K562 (cell line): ENCODE measurements at regions not wholly inside any gene's neighbourhood (a gene's known extent, or its start where the extent isn't known, plus 50 kb on each side); places are given as distances from the start of the nearest gene placed in this dataset.

Source experiments
- ATAC-seq: fragments of 200-7000 bp; cut with Tn5 transposase; 3 replicates; pipeline ENCODE4 v1.9.1; 2020; ENCODE audit warnings: moderate library complexity
- BruUV-seq: library from RNA; stranded (reverse); fragments of 400-500 nt; replicated peaks from 2 replicates; lab custom pipeline; 2021; lab: Mats Ljungman, UMichigan
- CTCF ChIA-PET: fragments of 300-600 bp; formaldehyde crosslinking; extraction: SDS; loops from one replicate; lab custom pipeline; 2021; ENCODE audit warnings: low intra/inter-chr PET ratio; lab: Yijun Ruan, JAX
- POLR2A ChIA-PET: fragments of 300-600, 350-650 bp; sonication (Branson Sonifier 250); formaldehyde crosslinking; extraction: SDS; loops from one replicate; lab custom pipeline; 2021; ENCODE audit warnings: antibody characterized with exemption, inconsistent platforms; lab: Yijun Ruan, JAX
- DNase-seq, 4 experiments: peaks; one replicate each; pipeline versions ENCODE4 v3.0.0 to v3.0.0-alpha.2; 2011 to 2018; ENCODE audit warnings: low spot score in 3 of 4, mixed read lengths in 3 of 4; ENCODE audit errors: extremely low read depth in 1 of 4
- FAIRE-seq: peaks from 2 replicates; lab custom pipeline; 2011; peaks lifted over from hg19 to GRCh38; lab: Jason Lieb, UNC
- H2AFZ ChIP-seq: 2 replicates; pipeline ENCODE4 v1.6.0; 2011; ENCODE audit warnings: low read depth, low read length, control low read depth, inconsistent platforms
- H3K27ac ChIP-seq: fragments of 200-600 bp; 3 replicates; pipeline ENCODE4 v1.8.0; 2011; ENCODE audit warnings: low read depth, mild to moderate bottlenecking, control low read depth, inconsistent platforms, low read length, moderate library complexity, mixed read lengths; ENCODE audit errors: extremely low read depth
- H3K27me3 ChIP-seq, 2 experiments: fragments of 300-600 bp in 1 of 2; 2 replicates in 1 of 2; 3 replicates in 1 of 2; pipeline versions ENCODE4 v1.6.0 to v1.8.0; 2011; ENCODE audit warnings: inconsistent platforms in 2 of 2, low read length in 2 of 2, mild to moderate bottlenecking in 1 of 2, mixed read lengths in 1 of 2, moderate library complexity in 1 of 2; ENCODE audit not compliant: control insufficient read depth in 2 of 2, insufficient read depth in 2 of 2
- H3K36me3 ChIP-seq: fragments of 300-600 bp; 3 replicates; pipeline ENCODE4 v1.8.0; 2011; ENCODE audit warnings: mild to moderate bottlenecking, low read length, inconsistent platforms; ENCODE audit not compliant: control insufficient read depth, insufficient read depth
- H3K4me1 ChIP-seq, 2 experiments: fragments of 200-600 bp in 1 of 2; replicated peaks in 1 of 2; 2 replicates in 1 of 2; 3 replicates in 1 of 2; pipeline versions ENCODE4 v1.5.1 to v1.8.0; 2011; ENCODE audit warnings: inconsistent platforms in 2 of 2, low read length in 2 of 2, mild to moderate bottlenecking in 1 of 2, mixed read lengths in 1 of 2, moderate library complexity in 1 of 2; ENCODE audit not compliant: control insufficient read depth in 2 of 2, insufficient read depth in 2 of 2
- H3K4me2 ChIP-seq: 2 replicates; pipeline ENCODE4 v1.6.1; 2011; ENCODE audit warnings: low read length, control low read depth, inconsistent platforms, mixed read lengths; ENCODE audit not compliant: insufficient read depth
- H3K4me3 ChIP-seq: fragments of 200-600 bp; sonication (generic), shearing (Covaris generic); 2 replicates; pipeline ENCODE4 v1.5.1; 2016; ENCODE audit warnings: control low read depth, inconsistent platforms
- H3K79me2 ChIP-seq: fragments of 200-600 bp; 3 replicates; pipeline ENCODE4 v1.8.0; 2011; ENCODE audit warnings: low read length, inconsistent platforms; ENCODE audit not compliant: control insufficient read depth, insufficient read depth
- H3K9ac ChIP-seq, 2 experiments: 2 replicates each; pipeline versions ENCODE4 v1.6.0 to v1.6.1; 2011; ENCODE audit warnings: low read depth in 2 of 2, low read length in 2 of 2, control low read depth in 1 of 2, inconsistent platforms in 1 of 2, mild to moderate bottlenecking in 1 of 2, mixed read lengths in 1 of 2; ENCODE audit not compliant: insufficient read depth in 1 of 2
- H3K9me1 ChIP-seq: one replicate; pipeline ENCODE4 v1.6.0; 2011; ENCODE audit warnings: inconsistent platforms, mild to moderate bottlenecking, low read length, moderate library complexity; ENCODE audit not compliant: control insufficient read depth, insufficient read depth
- H3K9me3 ChIP-seq: replicated peaks from 2 replicates; pipeline ENCODE4 v1.5.1; 2011; ENCODE audit warnings: low read depth, low read length, inconsistent platforms; ENCODE audit not compliant: control insufficient read depth, insufficient read depth
- H4K20me1 ChIP-seq: replicated peaks from 2 replicates; pipeline ENCODE4 v1.6.1; 2011; ENCODE audit warnings: low read length, inconsistent platforms, mixed read lengths; ENCODE audit not compliant: control insufficient read depth, insufficient read depth
- DDX20 ChIP-seq: fragments of 450-650 bp; IDR thresholded peaks from 2 replicates; pipeline ENCODE4 v1.6.1; 2016; ENCODE audit warnings: missing genetic modification characterization, low read depth, mild to moderate bottlenecking, missing compliant biosample characterization, moderate library complexity
- MAFG ChIP-seq: fragments of 450-650 bp; conservative IDR thresholded peaks from 2 replicates; pipeline ENCODE4 v1.6.1; 2016; ENCODE audit warnings: missing genetic modification characterization, missing compliant biosample characterization
- RHOXF2B ChIP-seq: fragments of 250-450 bp; sonication (Bioruptor Pico); conservative IDR thresholded peaks from 2 replicates; pipeline ENCODE4 v1.5.1; 2021
- ZNF133 ChIP-seq: fragments of 250-450 bp; sonication (Bioruptor Pico); IDR thresholded peaks from 2 replicates; pipeline ENCODE4 v1.4.0; 2020; ENCODE audit warnings: mild to moderate bottlenecking
- ZNF586 ChIP-seq: fragments of 450-650 bp; formaldehyde crosslinking; conservative IDR thresholded peaks from 2 replicates; pipeline ENCODE4 v1.4.0; 2020; ENCODE audit warnings: mild to moderate bottlenecking, moderate library complexity
- ZNF644 ChIP-seq: fragments of 200-800 bp; sonication (Bioruptor generic); IDR thresholded peaks from 2 replicates; pipeline ENCODE4 v1.6.1; 2016; ENCODE audit warnings: low read depth, missing genetic modification characterization, missing compliant biosample characterization
- WGBS: fragments of 100-300 bp; shearing (Covaris generic); methylation state at CpG from one replicate; pipeline ENCODE4 v1.1.6; 2016; ENCODE audit warnings: low coverage, mixed read lengths; ENCODE audit not compliant: insufficient coverage; ENCODE audit errors: missing lambda C conversion rate; 5-methylcytosine and 5-hydroxymethylcytosine counted together
- in situ Hi-C: fragments of 300-500 bp; cut with MboI; formaldehyde crosslinking; loops from 4 replicates; pipeline ENCODE4 v1.15.0; 2018; ENCODE audit warnings: inconsistent platforms, mixed read lengths
- intact Hi-C: fragments of 100-400 bp; cut with micrococcal nuclease; formaldehyde crosslinking; loops from 2 replicates; pipeline ENCODE4 v1.14.2; 2022
- TF ChIP-seq, protein P1 (sequence below): sonication (generic); formaldehyde crosslinking; IDR thresholded peaks from 2 replicates; pipeline ENCODE4 v1.8.1; 2023; ENCODE audit warnings: missing genetic modification reagents, mild to moderate bottlenecking, borderline replicate concordance
- TF ChIP-seq, protein P2 (sequence below): IDR thresholded peaks from 3 replicates; pipeline ENCODE4 v1.6.1; 2011; ENCODE audit warnings: borderline replicate concordance, mild to moderate bottlenecking, moderate library complexity; ENCODE audit not compliant: insufficient read length; ENCODE audit errors: extremely low read depth

GRCh38 chr4:159504684-159505083, 401.8 kb downstream of the RAPGEF2 start:
- in situ Hi-C loops: no loop called here
- Histone ChIP-seq H3K27me3 (no peaks in the 10 kb centered on the region; a peak in 1 of 5 replicates), H3K4me2 (no peak overlapping the region), H4K20me1 (no peaks in the 10 kb centered on the region), H3K9me3 (no peaks in the 10 kb centered on the region), H3K36me3 (no peaks in the 10 kb centered on the region), H3K27ac (no peak overlapping the region), H3K4me3 (no peak overlapping the region), H2AFZ (no peak overlapping the region), H3K9ac (no peak overlapping the region), H3K9me1 (no peaks in the 10 kb centered on the region), H3K79me2 (no peaks in the 10 kb centered on the region), H3K4me1 (no peaks in the 10 kb centered on the region)
- POLR2A ChIA-PET: no interaction called here
- no peak for DNase-seq
- ATAC-seq: no peak
- no peak for FAIRE-seq
- intact Hi-C loops: no loop called here
- WGBS: 1% methylated on average over 5 of the region's 5 CpGs
- CTCF ChIA-PET: no interaction called here
- no TSS peak for BruUV-seq
- TF ChIP-seq ZNF586 (CRISPR knock-in tag) (no peak), RHOXF2B (CRISPR knock-in tag) (no peak), ZNF133 (no peak), MAFG (tag) (no peak), DDX20 (tag) (no peak), ZNF644 (tag) (no peak)
- TF ChIP-seq, protein P1, sequence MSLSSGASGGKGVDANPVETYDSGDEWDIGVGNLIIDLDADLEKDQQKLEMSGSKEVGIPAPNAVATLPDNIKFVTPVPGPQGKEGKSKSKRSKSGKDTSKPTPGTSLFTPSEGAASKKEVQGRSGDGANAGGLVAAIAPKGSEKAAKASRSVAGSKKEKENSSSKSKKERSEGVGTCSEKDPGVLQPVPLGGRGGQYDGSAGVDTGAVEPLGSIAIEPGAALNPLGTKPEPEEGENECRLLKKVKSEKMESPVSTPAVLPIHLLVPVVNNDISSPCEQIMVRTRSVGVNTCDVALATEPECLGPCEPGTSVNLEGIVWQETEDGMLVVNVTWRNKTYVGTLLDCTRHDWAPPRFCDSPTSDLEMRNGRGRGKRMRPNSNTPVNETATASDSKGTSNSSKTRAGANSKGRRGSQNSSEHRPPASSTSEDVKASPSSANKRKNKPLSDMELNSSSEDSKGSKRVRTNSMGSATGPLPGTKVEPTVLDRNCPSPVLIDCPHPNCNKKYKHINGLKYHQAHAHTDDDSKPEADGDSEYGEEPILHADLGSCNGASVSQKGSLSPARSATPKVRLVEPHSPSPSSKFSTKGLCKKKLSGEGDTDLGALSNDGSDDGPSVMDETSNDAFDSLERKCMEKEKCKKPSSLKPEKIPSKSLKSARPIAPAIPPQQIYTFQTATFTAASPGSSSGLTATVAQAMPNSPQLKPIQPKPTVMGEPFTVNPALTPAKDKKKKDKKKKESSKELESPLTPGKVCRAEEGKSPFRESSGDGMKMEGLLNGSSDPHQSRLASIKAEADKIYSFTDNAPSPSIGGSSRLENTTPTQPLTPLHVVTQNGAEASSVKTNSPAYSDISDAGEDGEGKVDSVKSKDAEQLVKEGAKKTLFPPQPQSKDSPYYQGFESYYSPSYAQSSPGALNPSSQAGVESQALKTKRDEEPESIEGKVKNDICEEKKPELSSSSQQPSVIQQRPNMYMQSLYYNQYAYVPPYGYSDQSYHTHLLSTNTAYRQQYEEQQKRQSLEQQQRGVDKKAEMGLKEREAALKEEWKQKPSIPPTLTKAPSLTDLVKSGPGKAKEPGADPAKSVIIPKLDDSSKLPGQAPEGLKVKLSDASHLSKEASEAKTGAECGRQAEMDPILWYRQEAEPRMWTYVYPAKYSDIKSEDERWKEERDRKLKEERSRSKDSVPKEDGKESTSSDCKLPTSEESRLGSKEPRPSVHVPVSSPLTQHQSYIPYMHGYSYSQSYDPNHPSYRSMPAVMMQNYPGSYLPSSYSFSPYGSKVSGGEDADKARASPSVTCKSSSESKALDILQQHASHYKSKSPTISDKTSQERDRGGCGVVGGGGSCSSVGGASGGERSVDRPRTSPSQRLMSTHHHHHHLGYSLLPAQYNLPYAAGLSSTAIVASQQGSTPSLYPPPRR: no peak
- TF ChIP-seq, protein P2, sequence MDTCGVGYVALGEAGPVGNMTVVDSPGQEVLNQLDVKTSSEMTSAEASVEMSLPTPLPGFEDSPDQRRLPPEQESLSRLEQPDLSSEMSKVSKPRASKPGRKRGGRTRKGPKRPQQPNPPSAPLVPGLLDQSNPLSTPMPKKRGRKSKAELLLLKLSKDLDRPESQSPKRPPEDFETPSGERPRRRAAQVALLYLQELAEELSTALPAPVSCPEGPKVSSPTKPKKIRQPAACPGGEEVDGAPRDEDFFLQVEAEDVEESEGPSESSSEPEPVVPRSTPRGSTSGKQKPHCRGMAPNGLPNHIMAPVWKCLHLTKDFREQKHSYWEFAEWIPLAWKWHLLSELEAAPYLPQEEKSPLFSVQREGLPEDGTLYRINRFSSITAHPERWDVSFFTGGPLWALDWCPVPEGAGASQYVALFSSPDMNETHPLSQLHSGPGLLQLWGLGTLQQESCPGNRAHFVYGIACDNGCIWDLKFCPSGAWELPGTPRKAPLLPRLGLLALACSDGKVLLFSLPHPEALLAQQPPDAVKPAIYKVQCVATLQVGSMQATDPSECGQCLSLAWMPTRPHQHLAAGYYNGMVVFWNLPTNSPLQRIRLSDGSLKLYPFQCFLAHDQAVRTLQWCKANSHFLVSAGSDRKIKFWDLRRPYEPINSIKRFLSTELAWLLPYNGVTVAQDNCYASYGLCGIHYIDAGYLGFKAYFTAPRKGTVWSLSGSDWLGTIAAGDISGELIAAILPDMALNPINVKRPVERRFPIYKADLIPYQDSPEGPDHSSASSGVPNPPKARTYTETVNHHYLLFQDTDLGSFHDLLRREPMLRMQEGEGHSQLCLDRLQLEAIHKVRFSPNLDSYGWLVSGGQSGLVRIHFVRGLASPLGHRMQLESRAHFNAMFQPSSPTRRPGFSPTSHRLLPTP: no peak
